Eye (tissue), 1 donor: ENCODE measurements at regions not wholly inside any gene's neighbourhood (a gene's known extent, or its start where the extent isn't known, plus 50 kb on each side); places are given as distances from the start of the nearest gene placed in this dataset.

Experiments
- DNase-seq: peaks from one replicate; pipeline ENCODE4 v3.0.0-alpha.2; 2015

DNA sequence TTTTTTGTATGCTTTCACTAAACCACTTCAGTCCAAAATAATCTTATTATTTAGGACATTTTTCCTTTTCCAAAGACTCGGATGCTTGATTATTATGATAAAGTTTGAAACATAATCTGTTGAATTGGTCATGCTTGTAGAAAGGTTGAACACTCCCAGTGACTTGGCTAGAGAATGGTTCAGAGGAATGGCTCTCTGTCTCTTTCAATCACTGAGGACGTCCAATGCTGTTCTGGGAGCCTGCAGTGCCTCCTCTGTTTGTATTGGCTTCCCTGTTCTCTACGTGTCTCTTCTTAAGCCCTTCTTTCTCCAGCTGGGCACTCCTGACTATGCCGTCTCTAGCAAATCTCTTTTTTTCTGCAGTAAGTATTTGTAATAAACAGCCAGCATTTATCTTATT, 369.0 kb upstream of the DYNLRB2 start:
- DNase-seq: no peak

DNA sequence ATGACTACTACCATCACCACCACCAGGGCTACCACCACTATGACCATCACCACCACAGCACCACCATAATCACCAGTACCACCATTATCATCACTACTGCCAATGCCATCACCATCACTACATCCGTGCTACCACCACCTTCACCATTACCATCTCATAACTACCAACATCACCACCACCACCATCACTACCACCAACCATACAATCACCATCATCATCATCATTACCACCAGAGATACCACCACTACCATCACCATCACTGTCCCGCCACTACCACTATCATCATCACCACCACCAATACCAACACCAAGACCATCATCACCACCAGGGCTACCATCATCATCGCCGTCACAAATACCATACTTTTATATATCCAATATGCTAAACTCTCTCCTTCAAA, 369.6 kb upstream of the DYNLRB2 start:
- DNase-seq: no peak

DNA sequence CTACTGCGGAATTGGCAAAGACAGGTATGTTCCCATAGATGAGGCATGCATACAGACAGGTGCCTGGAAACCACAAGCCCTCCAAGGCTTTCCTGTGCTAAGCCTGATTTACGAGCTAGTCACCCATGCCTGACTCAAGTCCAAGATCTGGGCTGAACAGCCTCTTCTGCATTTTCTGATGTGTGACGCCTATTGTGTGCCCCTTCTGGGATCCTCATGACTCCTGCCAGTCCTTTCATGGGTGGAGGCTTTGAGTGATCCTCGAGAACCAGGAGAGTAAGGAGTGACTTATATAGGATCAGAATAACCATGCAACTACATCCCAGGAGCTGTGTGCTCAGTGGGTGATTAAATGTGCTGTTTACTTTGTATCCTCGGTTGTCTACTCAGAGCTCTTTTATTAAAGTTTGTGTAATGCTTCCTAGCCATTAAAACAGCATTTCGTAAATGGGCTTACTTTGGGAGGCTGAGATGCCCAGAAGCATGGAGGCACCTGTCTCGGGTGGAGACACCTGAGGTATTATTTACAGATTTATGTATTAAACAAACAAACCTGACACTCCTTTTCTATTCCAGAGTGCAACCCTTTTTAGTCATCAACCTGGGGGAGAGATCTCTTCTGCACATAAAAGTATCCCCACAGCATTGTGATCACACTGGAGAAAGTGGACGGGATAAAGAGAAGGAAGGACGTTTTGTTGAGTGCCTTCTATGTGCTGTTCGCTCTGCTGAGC, 373.0 kb upstream of the DYNLRB2 start:
- DNase-seq: no peak

DNA sequence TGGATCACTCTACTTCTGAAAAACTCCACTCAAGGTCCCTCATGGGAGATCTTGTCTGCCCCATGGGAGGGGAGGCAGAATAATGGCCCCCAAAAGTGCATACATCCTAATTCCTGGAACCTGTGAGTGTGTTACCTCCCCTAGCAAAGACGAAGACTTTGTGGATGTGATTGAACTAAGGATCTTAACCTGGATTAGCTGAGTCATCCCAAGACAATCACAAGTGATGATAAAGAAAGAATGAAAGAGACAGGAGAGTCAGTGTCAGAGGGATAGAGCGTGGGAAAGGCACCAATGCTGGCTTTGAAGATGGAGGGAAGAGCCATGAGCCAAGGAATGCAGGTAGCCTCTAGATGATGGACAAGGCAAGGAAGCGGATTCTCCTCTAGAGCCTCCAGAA, 374.7 kb upstream of the DYNLRB2 start:
- DNase-seq: no peak

DNA sequence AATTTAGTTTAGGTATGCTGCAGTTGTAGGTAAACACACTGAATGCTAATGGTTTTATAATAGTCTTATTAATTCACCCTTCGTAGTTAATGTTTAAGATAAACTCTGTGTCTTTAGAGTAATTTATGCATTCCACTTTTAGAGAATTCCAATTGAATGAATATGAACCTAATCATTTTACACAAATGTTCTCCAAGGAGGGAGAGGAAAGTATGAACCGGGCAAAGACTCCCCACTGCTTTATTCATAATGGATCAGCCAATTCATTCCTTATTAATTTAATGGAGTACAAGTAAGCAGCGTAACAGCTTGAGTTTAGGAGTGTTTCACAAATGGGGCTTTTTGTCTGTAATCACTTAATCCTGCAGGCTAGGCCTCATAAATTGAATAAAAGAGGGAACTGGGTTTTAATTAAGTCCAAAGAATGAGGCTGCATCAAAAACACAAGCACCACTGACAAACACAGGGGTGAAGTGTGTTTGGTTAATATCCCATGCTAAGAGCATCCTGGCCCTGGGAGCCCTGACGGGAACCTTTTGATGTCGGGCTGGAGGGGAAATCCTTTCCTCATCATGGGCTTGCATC, 375.7 kb upstream of the DYNLRB2 start:
- DNase-seq: no peak

DNA sequence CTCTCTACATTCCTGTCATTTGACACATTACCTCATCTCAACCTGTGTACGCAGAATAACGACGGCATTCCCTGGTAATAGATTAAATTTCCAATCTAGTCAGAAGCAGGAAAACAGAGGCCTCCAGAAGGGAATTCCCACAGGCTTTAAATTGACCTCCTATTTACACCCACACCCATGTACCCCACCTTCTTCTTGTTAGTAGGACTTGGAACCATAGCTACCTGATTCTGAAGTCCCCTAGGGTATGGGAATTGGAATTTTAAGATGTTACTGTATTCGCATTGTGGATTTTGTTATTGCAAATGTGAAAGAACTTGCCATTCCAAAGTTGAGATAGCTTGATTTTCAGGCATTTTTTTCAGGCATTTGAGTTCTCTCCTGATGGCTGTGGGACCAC, 377.5 kb upstream of the DYNLRB2 start:
- no peak for DNase-seq

DNA sequence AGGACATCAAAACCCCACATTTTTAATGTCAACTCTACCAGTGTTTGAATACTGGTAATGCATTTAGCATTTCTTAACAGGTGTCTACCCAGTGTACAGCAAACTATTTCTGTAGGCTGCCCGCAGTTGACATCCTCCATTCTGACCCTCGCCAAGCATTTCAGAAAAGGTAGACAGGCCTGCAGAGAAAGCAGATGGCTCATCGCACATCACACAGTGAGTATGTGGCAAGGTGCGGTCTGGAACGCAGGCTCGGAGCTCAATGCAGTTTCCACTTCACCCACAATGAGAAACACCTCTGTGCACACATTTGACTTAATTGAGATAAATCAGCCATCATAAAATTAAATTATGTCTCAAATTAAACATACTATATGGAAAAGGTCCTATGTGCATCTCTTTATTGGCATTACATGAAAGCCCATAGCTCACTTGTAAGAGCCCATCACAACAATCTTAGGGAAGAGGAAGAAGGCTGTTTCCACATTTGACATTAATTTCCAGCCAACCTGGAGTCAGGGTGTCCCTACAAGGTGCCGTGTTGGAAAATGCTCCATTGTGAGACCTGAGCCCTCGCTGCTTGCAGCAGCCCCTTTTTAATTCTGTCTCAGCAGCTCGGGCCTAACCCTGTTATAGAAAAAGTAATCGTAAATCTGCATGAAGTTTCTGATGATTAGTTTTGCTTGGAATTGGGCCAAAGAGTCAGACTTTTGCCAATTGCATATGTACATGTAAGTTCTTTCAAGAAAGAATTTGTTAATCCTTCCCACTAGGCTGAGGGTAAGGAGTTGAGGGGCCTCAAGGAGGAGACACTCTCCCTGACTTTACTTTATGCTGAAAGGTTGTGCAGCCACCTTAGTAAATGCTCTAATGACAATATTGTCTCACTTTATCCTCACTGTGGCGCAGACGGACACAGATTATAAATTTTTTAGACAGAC, 378.7 kb upstream of the DYNLRB2 start:
- peak; percentile 55 for DNase-seq

DNA sequence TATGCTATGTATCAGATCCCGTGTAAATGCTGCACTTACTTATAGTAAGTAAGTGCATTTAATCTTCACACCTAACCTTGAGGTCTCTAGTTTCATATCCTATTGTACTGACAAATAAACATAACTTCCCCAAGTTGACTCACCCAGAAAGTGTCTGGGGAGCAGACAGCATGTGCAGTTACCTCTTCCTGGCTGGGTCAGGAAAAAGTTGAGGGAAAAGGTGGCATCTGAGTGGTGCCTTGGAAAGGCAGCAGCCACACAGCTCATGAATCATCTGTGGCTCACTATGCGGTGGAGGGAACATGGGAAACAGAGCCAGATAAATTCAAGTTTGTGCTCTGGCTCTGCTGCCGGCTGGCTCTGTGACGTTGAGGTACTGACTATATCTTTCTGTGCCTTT, 382.0 kb upstream of the DYNLRB2 start:
- DNase-seq: no peak

DNA sequence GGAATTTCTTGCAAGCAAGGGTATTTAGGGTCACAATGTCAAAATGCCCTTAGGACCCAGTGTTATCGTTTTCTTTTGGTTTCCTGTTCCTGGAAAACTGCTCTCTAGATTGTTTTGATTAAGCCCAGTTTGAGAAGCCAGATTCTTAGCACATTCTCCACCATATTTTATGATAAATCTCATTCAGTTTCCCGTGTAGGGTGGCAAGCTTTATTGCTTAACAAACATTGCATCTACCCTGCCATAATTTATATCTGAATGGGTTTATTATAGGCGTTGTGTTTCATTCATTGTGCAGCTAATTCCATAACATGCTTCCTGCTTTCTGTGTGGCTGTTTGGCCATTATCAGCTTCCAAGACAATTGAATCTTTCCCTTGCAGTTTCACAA, 389.1 kb upstream of the DYNLRB2 start:
- DNase-seq: no peak

DNA sequence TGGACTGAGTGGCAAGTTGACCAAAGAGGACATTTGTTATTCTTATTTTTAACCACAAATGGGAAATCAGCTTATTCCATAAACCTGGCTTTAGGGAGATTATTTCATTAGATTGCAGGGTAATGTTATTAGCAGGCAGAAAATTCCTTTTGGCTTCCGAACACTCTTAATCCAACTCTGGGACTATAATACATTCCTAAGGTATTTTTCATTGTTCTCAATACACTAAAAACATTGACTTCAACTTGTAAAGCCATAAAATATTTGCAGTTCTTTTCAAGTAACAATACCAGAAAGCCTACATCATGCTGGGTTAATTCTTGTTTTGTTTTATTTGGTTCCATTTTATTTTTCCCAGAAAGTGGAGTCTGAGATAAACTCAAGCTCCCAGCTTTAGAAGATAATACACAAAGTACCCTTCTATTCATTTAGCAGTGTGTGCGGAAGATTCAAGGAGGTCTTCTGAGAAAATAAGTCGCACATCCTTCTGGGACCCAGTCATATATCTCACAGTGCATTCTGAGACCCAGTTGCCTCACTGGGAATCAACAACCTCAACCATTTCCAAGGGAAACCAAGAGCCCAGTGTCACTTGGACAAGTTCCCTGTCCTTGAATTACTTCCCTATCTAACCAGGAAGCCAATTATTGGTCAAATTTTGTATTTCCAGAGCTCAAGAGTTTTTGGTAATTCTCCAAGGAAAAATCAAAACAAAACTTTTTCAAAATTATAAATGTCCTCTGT, 389.6 kb upstream of the DYNLRB2 start:
- DNase-seq: peak; percentile 37

DNA sequence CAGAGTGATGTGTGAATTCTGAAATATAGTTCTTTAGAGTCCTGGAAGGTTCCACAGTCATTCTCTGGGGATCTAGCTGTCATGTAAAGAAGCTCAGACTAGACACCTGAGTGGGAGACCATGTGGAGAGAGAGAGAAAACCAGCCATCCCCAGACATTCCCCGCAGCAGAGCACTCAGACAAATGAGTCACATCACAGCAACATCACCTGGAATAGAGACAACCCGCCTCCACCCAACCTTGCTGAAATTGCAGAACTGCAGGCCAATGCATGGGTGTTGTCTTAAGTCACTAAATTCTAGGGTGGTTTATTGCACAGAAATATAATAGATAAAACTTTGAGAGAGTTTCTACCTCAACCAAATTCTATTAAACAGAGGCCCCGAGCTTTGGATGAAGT, 392.0 kb upstream of the DYNLRB2 start:
- no peak for DNase-seq

DNA sequence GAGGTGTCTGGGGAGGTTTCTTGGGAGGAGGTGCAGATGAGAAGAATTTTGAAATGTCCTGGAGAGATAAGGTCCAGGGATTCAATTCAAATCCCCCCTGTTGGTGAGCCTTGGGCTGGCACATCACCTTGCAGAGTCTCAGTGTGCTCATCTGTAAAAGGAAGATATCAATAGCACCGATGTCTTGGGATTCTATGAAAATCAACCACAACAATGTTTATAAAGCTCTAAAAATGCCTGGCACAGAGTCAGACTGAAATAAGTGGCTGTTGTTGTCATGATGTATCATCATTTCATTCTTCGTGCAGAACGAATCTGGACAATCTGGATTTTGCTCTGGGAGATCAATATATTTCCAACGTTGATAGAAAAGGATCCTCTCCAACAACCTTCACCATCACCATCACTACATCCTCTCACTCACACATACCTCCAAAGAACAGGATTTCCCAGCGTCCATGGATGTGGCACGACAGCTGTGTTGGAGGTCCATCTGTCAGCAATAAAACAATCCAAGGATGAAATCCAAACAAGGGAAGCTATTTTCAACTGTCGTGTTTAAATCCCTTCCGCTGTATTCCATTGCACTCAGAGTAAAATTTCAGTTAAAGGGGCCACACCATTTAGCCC, 393.7 kb upstream of the DYNLRB2 start:
- peak; percentile 47 for DNase-seq

DNA sequence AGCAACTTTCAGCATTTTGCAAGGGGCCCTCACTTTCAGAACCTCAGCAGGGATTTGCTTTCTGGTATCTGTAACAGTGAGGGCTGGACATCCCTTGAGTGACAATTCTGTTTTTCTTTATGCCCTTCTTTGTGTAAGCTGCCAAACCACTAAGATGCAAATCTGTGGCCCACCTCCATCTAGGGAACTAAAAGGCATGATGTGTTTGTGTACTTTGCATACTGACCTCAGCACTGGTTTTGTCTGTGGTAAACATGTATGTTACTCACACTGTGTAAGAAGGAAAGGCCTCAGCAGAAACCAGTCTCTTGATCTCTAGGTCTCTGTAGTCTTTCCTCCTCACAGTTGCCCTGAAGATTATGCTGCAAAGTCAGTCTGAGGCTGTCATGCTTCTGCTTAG, 396.6 kb upstream of the DYNLRB2 start:
- DNase-seq: no peak

DNA sequence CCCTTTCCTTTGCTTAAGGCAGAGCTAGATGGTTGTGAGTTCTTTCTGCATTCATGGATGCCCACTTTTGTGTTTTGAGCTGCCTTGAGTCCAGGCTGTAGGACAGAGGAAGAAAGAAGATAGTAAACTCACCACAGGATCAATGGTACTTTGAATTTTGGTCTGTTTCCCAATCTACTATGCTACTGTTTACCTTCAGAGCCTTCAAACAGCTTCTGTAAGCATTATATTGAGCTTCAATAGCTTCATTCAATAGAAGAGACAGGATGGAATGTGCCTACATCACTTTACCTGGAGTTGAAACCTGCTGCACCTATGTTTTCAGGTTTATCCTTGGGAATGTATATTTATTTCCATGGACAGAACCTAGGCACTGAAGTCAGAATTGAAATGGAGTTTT, 397.9 kb upstream of the DYNLRB2 start:
- DNase-seq: no peak

DNA sequence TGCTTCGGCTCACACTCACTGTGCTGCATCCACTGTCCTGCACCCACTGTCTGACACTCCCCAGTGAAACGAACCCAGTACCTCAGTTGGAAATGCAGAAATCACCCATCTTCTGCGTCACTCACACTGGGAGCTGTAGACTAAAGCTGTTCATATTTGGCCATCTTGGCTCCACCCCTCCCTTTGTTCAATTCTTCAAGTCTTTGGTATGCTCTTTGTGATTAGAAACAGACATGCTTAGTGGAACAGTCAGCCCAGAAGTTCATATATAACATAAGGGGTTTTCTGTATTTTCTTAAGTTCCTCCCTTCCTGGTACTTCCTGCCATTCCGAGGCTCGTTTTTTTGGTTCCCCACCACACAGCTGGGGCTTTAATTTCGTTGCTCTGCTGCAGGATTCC, 398.5 kb upstream of the DYNLRB2 start:
- no peak for DNase-seq

DNA sequence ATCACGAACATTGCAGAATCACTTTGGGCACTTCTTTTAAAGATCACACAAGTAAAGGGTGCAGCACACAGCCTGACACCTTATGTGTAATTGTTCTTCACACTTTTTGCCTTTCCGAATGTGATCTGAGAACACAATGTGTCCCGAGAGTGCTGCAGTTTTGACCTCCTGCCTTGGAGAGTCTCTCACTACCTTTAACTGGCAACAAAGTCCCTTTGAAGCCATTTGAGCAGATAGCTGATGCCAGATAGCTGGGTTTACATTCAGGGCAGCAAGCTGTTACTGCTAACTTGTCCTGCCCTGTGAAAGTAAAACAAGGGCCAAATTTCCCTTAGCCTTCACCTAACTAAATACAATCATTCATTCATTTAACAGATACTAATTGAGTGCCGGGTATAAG, 411.0 kb upstream of the DYNLRB2 start:
- no peak for DNase-seq

DNA sequence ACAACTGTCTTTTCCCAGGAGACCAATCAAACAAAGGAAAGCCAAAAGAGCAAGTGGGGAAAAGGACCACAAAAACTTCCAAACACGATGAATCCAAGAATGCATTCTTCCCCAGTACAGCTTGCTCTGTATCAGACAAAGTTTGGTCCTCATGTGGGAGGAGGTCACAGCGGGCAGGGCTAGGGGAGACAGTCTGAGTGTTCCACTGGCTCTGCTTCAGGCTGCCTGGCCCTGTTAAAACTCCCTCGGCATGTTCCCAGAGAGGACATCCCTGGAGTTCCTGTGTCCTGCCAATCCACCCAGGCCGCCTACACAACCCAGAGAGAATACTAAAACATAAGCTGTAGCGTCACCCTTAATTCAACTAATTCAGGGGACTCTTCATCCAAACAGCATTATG, 415.1 kb upstream of the DYNLRB2 start:
- no peak for DNase-seq

DNA sequence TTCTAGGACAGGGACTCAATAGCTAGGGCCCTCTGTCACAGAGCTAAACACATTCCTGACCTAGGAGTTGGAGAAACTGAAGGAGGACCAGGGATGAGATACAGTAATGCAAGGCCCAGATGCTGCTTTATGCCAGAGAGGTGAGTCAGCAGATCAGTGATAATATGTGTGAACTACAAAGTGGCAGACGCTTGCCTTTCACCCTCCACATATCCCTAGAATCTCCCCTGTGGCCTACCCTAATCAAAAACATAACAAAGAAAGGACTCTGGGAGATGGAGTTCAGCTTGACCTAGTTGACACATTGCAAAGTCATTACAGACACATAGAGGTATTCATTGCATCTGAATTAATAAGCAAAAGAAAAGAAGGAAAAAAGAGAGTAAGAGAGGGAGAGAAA, 417.6 kb upstream of the DYNLRB2 start:
- no peak for DNase-seq

DNA sequence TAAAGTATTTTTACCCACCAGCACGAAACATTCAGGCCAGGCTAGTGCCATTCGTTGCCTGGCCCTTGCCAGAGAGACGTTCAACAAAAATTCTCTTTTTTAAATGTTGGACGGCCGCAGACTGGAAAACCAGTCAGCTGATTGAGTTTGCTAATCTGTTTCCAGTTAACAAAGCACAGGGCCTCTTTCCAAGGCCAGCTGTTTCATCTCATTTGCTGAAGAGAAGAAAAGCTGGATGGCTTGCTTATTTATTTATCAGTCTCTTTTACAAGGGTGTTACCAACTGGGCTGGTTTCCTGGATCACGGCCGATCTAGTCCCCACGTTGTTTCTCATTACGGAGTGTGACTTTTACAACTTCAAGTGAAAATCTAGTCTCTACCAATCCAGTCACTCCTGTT, 418.7 kb upstream of the DYNLRB2 start:
- DNase-seq: peak; percentile 75

DNA sequence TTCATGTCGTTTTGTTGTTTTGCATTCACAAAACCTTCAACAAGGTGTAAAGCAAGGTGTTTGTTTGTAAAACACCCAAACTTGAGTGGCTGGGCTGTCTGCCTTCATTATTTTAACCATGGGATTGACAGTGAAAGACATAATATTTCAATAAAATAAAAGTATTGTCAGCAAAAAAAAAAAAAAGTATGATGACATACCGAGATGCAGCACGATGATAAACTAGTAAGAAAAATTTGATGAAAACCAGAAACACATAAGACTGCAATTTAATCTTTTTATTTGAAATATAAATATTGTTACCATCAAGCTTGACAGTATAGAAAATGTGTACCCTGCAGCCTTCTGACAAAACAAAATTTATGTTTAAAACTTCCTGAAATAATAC, 419.3 kb upstream of the DYNLRB2 start:
- DNase-seq: no peak

DNA sequence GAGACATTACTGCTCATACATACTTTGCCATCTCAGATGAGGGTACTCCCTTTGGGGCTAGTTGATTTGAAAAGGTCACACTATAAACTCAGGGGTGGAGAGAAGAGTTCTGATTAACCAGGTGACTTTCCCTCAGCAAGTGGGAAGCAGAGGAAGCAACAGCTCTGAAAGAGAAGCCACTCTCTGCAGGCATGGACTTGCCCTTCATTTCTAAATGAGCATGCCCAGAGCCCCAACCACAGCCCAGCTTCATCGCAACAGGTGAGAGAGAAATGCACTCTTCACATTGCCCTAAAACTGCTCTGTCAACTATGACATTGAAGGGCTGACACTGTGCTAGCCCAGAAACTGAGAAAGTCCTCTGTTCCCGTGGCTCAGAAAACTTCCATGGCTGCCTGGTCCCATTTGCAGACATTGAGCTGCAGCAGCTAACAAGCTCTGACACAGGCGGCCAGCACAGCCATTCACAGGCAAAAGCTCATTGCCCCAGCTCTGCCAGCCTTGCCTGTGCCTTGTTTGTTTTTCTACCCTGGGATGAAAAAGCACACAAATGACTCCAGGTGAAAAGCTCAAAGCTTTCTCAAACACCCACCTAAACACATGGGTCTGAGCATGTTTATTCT, 419.8 kb upstream of the DYNLRB2 start:
- DNase-seq: peak; percentile 52

DNA sequence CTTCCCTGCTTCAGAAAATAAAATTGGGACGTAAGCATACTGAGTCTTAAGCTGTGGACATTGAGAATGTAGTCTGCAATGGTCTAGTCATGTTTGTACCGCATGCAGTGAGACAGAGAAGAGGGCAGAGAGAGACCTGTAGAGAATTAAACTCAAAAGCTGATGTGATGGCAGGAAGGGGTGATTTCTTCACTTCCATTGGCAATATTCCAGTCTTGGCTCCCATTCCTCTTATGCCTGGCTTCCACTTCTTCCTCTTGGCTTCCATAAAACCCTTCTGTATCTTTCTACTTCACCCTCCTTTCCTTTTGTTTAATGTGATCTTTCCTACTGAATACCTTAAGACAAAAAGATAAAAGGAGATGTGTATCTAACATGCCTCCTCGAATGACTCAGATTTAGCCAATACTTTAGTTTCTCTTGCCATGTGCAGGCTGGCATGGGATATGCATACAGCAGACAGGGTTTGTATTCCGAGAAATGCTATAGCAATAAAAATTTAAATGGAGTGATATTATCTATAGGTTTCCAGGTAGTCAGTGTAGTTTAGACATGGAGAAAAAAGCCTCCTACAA, 423.1 kb upstream of the DYNLRB2 start:
- DNase-seq: no peak
